ENCODE measurements at regions not wholly inside any gene's neighbourhood (a gene's known extent, or its start where the extent isn't known, plus 50 kb on each side); places are given as distances from the start of the nearest gene placed in this dataset.

DNA sequence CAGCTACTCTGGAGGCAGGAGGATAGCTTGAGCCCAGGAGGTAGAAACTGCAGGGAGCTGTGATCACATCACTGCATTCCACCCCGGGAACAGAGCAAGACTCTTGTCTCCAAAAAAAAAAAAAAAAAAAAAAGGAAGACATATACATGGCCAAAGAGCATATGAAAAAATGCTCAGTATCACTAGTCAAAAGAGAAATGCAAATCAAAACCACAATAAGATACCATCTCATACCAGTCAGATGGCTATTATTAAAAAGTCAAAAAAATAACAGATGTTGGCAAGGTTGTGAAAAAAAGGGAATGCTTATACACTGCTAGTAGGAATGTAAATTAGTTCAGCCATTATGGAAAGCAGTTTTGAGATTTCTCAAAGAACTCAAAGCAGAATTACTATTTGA, 174.8 kb upstream of the ATF7IP start:
- no peak for DNase-seq
- intact Hi-C loops (cut with DNase I), result no loop called here
- TF ChIP-seq, protein P1, sequence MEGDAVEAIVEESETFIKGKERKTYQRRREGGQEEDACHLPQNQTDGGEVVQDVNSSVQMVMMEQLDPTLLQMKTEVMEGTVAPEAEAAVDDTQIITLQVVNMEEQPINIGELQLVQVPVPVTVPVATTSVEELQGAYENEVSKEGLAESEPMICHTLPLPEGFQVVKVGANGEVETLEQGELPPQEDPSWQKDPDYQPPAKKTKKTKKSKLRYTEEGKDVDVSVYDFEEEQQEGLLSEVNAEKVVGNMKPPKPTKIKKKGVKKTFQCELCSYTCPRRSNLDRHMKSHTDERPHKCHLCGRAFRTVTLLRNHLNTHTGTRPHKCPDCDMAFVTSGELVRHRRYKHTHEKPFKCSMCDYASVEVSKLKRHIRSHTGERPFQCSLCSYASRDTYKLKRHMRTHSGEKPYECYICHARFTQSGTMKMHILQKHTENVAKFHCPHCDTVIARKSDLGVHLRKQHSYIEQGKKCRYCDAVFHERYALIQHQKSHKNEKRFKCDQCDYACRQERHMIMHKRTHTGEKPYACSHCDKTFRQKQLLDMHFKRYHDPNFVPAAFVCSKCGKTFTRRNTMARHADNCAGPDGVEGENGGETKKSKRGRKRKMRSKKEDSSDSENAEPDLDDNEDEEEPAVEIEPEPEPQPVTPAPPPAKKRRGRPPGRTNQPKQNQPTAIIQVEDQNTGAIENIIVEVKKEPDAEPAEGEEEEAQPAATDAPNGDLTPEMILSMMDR (IDR thresholded peaks at IDR 0.05), result no peak
- TF ChIP-seq POLR2A (IDR thresholded peaks at IDR 0.05), result no peak
- WGBS, 2 donors, result 56 to 60% methylated on average over 1 of the region's 1 CpG
- no peak overlapping the region for H3K27ac ChIP-seq
- H3K9me3 ChIP-seq, result no peaks in the 10 kb centered on the region
- H3K4me3 ChIP-seq (replicated peaks in 1 of 3), result no peak overlapping the region
- H3K36me3 ChIP-seq, result no peaks in the 10 kb centered on the region
- H3K4me1 ChIP-seq, result no peaks in the 10 kb centered on the region
- no peaks in the 10 kb centered on the region for H3K27me3 ChIP-seq

GRCh38 chr12:14191612-14192011, 173.9 kb upstream of the ATF7IP start:
- no peak for TF ChIP-seq POLR2A (IDR thresholded peaks at IDR 0.05)
- TF ChIP-seq, protein P1 (IDR thresholded peaks at IDR 0.05), result no peak
- intact Hi-C loops (cut with DNase I), result no loop called here
- Histone ChIP-seq H3K9me3 (no peaks in the 10 kb centered on the region), H3K4me3 (replicated peaks in 1 of 3) (no peak overlapping the region), H3K4me1 (no peaks in the 10 kb centered on the region), H3K27me3 (no peaks in the 10 kb centered on the region), H3K36me3 (no peaks in the 10 kb centered on the region), H3K27ac (no peak overlapping the region)
- DNase-seq, result no peak
- 92 to 93% methylated on average over 4 of the region's 4 CpGs for WGBS, 2 donors

DNA sequence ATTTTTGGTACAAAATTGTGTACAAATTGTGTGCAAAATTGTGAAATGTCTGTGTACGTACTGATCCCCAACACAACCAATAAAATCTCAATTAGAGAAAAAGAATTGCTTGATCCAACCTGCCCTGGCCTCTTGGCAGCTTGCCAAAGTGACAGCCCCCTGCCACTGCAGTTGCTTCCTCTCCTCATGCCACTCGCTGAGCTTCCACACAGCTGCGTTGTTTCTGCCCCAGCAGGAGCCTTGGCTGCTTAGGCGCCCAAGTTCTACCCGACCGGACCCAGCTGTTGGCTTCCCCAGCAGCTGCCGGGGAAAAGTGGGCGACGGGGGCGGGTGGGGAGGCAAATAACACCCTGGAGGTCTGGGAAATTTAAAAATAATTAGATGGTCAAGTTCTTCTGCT, 171.8 kb upstream of the ATF7IP start:
- TF ChIP-seq, protein P1 (IDR thresholded peaks at IDR 0.05), result no peak
- TF ChIP-seq POLR2A (IDR thresholded peaks at IDR 0.05), result no peak
- no peak overlapping the region for H3K4me3 ChIP-seq (replicated peaks in 1 of 3)
- no peak overlapping the region for H3K27ac ChIP-seq
- WGBS, 2 donors, result 59 to 62% methylated on average over 10 of the region's 10 CpGs
- intact Hi-C loops (cut with DNase I), result no loop called here
- H3K9me3 ChIP-seq, result no peaks in the 10 kb centered on the region
- H3K36me3 ChIP-seq, result no peaks in the 10 kb centered on the region
- DNase-seq, result no peak
- no peaks in the 10 kb centered on the region for H3K27me3 ChIP-seq
- no peaks in the 10 kb centered on the region for H3K4me1 ChIP-seq

DNA sequence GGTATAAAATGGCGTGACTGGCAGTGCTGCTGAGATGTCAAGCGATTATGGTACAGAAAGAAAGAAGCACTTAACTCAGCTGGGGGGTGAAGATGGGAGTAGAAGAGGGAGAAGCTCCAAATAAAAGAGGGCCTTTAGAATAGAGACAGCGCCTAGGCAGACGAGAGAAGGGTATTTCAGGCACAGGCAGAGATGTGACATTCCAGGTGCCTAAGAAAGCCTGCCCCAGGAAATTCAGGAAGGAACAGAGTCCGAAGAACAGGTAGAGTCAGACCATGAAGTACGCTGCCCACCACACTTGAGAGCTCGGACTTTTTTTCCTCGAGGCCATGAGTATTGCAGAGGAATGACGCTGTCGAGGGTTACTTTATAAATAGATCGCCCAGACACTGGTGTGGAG, 170.9 kb upstream of the ATF7IP start:
- no peak for DNase-seq
- no peaks in the 10 kb centered on the region for H3K4me1 ChIP-seq
- no peaks in the 10 kb centered on the region for H3K36me3 ChIP-seq
- 63 to 66% methylated on average over 11 of the region's 11 CpGs for WGBS, 2 donors
- intact Hi-C loops (cut with DNase I), result no loop called here
- TF ChIP-seq POLR2A (IDR thresholded peaks at IDR 0.05), result no peak
- TF ChIP-seq, protein P1 (IDR thresholded peaks at IDR 0.05), result no peak
- no peaks in the 10 kb centered on the region for H3K9me3 ChIP-seq
- H3K27me3 ChIP-seq, result no peaks in the 10 kb centered on the region
- H3K4me3 ChIP-seq (replicated peaks in 1 of 3), result no peak overlapping the region
- H3K27ac ChIP-seq, result no peak overlapping the region

DNA sequence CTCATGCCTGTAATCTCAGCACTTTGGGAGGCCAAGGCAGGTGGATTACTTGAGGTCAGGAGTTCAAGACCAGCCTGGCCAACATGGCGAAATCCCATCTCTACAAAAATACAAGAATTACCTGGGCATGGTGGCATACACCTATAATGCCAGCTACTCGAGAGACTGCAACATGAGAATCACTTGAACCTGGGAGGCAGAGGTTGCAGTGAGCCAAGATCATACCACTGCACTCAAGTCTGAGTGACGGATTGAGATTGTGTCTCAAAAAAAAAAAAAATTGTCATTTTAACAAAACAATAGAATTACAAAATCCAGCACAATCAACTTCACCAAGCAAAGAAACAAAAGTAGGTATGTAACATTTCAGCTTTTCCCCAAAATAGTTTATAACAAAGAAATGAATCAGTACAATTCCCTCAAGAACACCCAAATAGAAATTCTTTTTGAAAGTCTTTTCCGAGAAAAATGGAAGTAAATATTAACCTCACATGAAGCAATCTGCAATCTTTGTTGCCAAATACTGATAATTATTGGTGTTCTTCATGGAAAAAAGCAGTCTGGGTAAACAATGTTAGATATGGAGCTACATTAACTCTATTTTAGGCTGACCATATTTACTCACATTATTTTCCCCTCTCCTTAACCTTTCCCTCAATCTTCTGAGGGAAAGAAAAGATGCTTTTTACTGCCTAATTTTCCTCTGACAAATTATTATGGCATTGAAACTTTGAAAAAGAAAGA, 165.9 kb upstream of the ATF7IP start:
- no peak for DNase-seq
- Histone ChIP-seq H3K27me3 (no peaks in the 10 kb centered on the region), H3K36me3 (no peaks in the 10 kb centered on the region), H3K27ac (no peak overlapping the region), H3K4me3 (replicated peaks in 1 of 3) (no peak overlapping the region), H3K4me1 (no peaks in the 10 kb centered on the region), H3K9me3 (no peaks in the 10 kb centered on the region)
- intact Hi-C loops (cut with DNase I), result no loop called here
- no peak for TF ChIP-seq POLR2A (IDR thresholded peaks at IDR 0.05)
- TF ChIP-seq, protein P1 (IDR thresholded peaks at IDR 0.05), result no peak
- WGBS, 2 donors, result 82 to 85% methylated on average over 4 of the region's 4 CpGs

All from thyroid gland (tissue), 4 donors.